ENCODE measurements at regions not wholly inside any gene's neighbourhood (a gene's known extent, or its start where the extent isn't known, plus 50 kb on each side); places are given as distances from the start of the nearest gene placed in this dataset.

DNA sequence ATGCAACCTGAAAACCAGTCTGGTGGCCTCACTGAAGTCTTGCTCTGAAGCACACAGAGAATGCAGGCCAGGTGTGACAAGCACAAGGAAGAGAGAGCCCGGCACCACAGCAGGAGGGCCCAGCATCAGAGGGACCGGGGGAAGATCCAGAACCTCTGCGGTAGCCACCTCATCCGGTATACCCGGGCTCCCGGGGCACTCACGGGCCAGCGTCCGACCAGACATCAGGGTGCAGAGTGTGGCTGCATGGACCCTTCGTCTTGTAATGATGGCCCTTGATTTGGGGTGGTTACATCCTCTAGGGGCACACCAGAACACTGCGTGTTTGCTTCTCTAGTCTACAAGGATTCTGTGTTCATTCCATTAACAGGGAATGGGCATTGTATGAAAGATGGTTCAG, 406.0 kb downstream of the GADD45G start:
- Histone ChIP-seq H3K9me3 (replicated peaks in 1 of 3) (peaks cover 0 to 2% (median 0%) of the 10 kb centered on the region in 3 donors), H3K36me3 (replicated peaks in 1 of 2) (no peaks in the 10 kb centered on the region), H3K4me3 (no peak overlapping the region), H3K27me3 (no peaks in the 10 kb centered on the region), H3K27ac (no peak overlapping the region), H3K4me1 (replicated peaks in 1 of 2) (no peaks in the 10 kb centered on the region)
- WGBS, 4 donors = 92 to 97% (median 96%) methylated on average over 11 of the region's 11 CpGs
- TF ChIP-seq POLR2A (IDR thresholded peaks at IDR 0.05) = no peak
- TF ChIP-seq, protein P1, sequence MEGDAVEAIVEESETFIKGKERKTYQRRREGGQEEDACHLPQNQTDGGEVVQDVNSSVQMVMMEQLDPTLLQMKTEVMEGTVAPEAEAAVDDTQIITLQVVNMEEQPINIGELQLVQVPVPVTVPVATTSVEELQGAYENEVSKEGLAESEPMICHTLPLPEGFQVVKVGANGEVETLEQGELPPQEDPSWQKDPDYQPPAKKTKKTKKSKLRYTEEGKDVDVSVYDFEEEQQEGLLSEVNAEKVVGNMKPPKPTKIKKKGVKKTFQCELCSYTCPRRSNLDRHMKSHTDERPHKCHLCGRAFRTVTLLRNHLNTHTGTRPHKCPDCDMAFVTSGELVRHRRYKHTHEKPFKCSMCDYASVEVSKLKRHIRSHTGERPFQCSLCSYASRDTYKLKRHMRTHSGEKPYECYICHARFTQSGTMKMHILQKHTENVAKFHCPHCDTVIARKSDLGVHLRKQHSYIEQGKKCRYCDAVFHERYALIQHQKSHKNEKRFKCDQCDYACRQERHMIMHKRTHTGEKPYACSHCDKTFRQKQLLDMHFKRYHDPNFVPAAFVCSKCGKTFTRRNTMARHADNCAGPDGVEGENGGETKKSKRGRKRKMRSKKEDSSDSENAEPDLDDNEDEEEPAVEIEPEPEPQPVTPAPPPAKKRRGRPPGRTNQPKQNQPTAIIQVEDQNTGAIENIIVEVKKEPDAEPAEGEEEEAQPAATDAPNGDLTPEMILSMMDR (IDR thresholded peaks at IDR 0.05) = no peak
- no peak for DNase-seq
- intact Hi-C loops (cut with DNase I) = no loop called here

DNA sequence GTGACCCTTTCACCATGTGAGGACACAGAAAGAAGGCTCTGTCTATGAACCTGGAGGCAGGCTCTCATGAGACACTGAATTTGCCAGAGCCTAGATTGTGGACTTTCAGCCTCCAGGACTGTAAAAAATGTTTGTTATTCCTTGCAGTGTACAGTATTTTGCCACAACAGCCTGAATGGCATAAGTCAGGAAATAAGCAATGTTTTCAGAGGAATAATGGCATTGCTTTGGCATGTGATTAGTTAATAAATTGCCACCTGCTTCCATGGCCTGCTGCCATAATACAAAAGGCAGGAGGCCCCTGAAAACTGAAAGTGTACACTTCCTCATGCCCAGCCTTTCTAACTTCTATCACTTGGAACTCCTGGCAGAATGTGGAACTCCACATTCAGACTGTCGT, 408.1 kb downstream of the GADD45G start:
- no peak overlapping the region for H3K4me3 ChIP-seq
- WGBS, 4 donors = 67 to 90% (median 81%) methylated on average over 1 of the region's 1 CpG
- TF ChIP-seq, protein P1 (IDR thresholded peaks at IDR 0.05) = no peak
- no peak for TF ChIP-seq POLR2A (IDR thresholded peaks at IDR 0.05)
- intact Hi-C loops (cut with DNase I) = no loop called here
- DNase-seq = no peak
- H3K36me3 ChIP-seq (replicated peaks in 1 of 2) = no peaks in the 10 kb centered on the region
- no peak overlapping the region for H3K27ac ChIP-seq
- no peaks in the 10 kb centered on the region for H3K27me3 ChIP-seq
- no peaks in the 10 kb centered on the region for H3K9me3 ChIP-seq (replicated peaks in 1 of 3)
- no peaks in the 10 kb centered on the region for H3K4me1 ChIP-seq (replicated peaks in 1 of 2)

DNA sequence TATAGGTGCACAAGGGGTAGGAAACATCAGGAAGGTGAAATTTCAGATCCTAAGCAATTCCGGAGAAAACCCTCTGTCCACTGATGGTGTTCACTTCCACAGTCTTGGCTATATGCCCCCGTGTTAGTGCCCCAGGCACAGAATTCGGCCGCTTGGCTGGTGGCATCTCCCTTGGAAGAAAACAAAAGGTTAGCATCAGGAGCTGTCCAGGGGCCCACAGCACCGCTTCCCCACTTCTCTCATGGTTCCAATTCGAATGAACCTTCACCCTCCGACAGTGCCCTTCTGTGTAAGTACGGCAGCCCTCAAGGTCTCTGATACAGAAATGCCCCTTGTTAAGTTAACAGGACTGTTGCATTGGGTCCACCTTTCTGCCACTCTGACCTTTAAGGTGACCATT, 409.0 kb downstream of the GADD45G start:
- intact Hi-C loops (cut with DNase I) = no loop called here
- WGBS, 4 donors = 92 to 98% (median 94%) methylated on average over 6 to 8 of the region's 8 CpGs
- no peaks in the 10 kb centered on the region for H3K36me3 ChIP-seq (replicated peaks in 1 of 2)
- no peak overlapping the region for H3K27ac ChIP-seq
- H3K4me3 ChIP-seq = no peak overlapping the region
- no peaks in the 10 kb centered on the region for H3K9me3 ChIP-seq (replicated peaks in 1 of 3)
- DNase-seq = no peak
- H3K27me3 ChIP-seq = no peaks in the 10 kb centered on the region
- H3K4me1 ChIP-seq (replicated peaks in 1 of 2) = no peaks in the 10 kb centered on the region
- TF ChIP-seq POLR2A (IDR thresholded peaks at IDR 0.05) = no peak
- TF ChIP-seq, protein P1 (IDR thresholded peaks at IDR 0.05) = no peak

DNA sequence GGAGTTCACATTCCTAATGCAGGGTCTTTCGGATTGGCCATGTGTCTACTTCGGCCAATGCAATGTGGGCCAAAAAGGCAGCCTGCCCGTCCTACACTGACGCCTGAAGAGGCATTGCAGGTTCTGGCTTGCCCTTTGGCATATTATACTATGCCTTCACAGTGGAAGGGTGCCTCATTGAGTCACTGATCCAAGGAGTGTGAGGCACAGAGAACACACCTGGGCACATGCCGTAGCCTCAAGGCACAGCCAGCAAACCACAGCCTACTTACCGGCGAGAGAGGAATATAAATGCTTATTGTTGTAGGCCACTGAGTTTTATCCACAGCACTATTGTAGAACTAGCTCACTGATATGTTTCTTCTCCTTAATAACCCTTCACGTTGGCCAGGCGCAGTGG, 409.6 kb downstream of the GADD45G start:
- H3K27ac ChIP-seq = no peak overlapping the region
- no peaks in the 10 kb centered on the region for H3K27me3 ChIP-seq
- TF ChIP-seq POLR2A (IDR thresholded peaks at IDR 0.05) = no peak
- TF ChIP-seq, protein P1 (IDR thresholded peaks at IDR 0.05) = no peak
- DNase-seq = no peak
- no peaks in the 10 kb centered on the region for H3K9me3 ChIP-seq (replicated peaks in 1 of 3)
- no peak overlapping the region for H3K4me3 ChIP-seq
- H3K4me1 ChIP-seq (replicated peaks in 1 of 2) = no peaks in the 10 kb centered on the region
- intact Hi-C loops (cut with DNase I) = no loop called here
- H3K36me3 ChIP-seq (replicated peaks in 1 of 2) = no peaks in the 10 kb centered on the region
- WGBS, 4 donors = 92 to 99% (median 95%) methylated on average over 9 of the region's 9 CpGs
